Epithelial cell of esophagus (primary cell): ENCODE measurements at regions not wholly inside any gene's neighbourhood (a gene's known extent, or its start where the extent isn't known, plus 50 kb on each side); places are given as distances from the start of the nearest gene placed in this dataset.
A peak's percentile ranks its signal among the peaks of the same experiment; 100 is the strongest.
"Not testable (repeated sequence)": the region's sequence is repeated elsewhere in the genome, so short reads cannot be mapped to it uniquely, and the experiment has no call there.

Source experiments
- DNase-seq: peaks from one replicate; pipeline ENCODE4 v3.0.0; 2010; ENCODE audit warnings: low read depth
- H3K4me3 ChIP-seq: 2 replicates; pipeline ENCODE4 v1.5.1; 2011; ENCODE audit warnings: mild to moderate bottlenecking, low read length, control low read depth
- TF ChIP-seq, protein P1 (sequence below): IDR thresholded peaks from 2 replicates; pipeline ENCODE4 v1.5.1; 2011; ENCODE audit warnings: low read depth, mild to moderate bottlenecking, low read length, control low read depth, inconsistent platforms; ENCODE audit not compliant: insufficient read depth; ENCODE audit errors: missing control alignments

DNA sequence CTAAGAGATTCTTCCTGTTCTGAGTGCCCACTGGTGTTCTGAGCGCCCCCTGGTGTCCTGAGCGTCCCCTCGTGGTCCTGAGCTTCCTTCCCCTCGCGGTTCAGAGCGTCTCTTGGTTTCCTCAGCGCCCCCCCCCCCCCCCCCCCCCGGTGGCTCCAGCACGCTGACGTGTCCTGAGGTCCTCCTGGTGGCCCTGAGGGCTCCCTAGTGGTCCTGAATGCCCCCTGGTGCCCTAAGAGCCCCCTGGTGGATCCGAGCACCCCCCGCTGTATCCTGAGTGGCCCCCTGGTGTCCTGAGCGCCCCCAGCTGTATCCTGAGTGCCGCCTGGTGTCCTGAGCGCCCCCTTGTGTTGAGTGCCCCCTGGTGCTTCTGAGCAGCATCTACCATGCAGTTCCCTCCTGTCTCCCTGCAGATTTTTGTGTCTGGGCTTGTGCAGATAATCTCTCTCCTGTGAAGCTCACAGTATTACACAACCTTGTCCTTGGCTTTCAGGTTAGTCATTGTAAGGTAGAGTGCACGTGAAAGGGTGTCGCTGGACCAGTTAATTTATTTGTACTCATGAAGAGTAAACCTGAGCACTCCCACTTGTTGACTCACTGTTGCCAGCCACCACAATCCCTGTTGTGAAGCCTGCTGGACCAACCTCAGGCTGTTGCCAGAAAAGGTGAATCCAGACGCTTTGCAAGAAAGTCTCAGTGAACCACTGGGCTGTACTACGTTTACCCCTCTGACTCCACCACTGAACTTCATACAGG, 1168.4 kb downstream of the TMEM121 start:
- TF ChIP-seq, protein P1, sequence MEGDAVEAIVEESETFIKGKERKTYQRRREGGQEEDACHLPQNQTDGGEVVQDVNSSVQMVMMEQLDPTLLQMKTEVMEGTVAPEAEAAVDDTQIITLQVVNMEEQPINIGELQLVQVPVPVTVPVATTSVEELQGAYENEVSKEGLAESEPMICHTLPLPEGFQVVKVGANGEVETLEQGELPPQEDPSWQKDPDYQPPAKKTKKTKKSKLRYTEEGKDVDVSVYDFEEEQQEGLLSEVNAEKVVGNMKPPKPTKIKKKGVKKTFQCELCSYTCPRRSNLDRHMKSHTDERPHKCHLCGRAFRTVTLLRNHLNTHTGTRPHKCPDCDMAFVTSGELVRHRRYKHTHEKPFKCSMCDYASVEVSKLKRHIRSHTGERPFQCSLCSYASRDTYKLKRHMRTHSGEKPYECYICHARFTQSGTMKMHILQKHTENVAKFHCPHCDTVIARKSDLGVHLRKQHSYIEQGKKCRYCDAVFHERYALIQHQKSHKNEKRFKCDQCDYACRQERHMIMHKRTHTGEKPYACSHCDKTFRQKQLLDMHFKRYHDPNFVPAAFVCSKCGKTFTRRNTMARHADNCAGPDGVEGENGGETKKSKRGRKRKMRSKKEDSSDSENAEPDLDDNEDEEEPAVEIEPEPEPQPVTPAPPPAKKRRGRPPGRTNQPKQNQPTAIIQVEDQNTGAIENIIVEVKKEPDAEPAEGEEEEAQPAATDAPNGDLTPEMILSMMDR, result no peak
- no peak overlapping the region for H3K4me3 ChIP-seq
- peak; percentile 41 for DNase-seq

DNA sequence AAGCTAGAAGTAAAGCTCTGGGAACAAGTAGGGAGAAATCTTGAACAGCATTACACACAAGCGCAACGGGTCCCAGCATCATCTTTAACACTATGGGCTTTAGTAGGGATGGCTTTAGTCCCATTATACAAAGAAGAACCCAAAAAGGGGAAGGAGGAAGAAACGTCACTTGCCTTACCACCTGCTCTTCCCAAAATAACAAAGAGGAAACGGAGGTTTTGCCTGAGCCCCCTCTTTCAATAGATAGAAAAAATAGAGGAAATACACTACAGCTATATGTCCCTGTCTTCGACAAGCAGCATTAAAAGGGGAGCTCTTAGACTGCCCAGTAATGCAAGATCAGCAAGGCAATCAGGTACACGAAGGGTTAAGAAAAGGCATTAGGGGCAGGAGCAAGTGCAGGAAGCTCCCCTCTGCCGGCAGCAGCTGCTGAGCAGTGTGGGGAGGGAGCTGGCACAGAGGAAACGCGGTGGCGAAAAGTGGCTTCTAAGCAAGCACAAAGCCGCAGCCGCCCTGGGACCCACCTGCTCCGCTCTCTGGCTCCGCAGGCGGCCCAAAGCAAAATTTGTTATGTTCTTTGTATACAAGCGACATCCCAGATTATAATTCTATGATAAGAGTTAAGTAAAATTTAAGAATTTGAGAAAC, 1172.4 kb downstream of the TMEM121 start:
- not testable (repeated sequence) for H3K4me3 ChIP-seq, DNase-seq

DNA sequence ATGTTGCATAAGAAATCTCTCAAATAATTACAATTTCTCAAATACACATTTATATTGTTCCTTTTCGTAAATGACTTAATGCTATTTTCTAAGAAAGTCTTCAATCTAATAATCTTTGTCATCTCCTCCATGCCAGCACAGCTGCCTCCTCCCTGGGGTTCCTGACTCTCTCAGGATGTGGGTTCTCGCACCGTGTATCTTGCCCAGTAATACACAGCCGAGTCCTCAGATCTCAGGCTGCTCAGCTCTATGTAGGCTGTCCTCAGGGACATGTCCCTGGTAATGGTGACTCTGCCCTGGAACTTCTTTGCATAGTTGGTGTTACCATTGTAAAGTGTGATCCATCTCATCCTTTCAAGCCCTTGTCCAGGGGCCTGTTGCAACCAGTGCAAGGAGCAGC, 1177.3 kb downstream of the TMEM121 start:
- not testable (repeated sequence) for DNase-seq

DNA sequence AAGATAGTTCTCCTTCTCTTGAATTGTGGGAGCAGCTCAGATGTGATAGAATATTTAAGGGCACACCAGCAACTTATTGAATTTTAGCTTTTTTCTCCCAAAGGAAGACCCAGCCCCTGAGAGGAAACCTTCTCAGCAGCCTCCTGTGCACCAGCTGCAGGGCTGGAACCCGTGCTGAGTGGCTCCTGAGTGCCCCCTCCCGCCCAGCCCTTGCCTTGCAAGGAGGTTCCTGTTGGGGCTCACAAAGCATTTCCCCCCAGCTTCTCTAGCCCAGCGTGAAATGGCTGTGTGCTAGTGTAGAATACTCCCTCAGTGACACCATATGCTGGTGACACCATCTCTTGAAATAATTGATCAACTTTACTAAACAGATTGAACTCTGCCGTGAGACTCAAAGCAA, 1180.1 kb downstream of the TMEM121 start:
- DNase-seq, H3K4me3 ChIP-seq: not testable (repeated sequence)

More for the DNA sequence above, 1177.3 kb downstream of the TMEM121 start:
- H3K4me3 ChIP-seq, result not testable (repeated sequence)

DNA sequence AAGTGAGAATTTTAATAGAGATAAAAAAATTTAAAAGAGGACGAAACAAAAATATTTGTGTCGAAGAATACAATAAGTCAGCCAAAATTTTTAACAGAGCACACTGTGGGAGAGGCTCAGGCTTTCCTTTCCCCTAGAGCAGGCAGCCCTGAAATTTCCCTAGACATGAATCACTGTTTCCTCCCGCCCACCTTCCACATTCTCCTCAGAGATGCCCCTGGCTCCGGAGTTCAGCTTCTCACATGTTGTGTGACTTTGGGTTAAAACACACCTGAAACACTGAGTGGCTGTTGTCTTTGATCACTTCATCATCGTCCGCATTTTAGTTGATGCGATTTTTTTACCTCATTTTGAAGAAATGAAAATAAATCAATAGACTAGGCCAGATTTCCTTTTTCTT, 1183.8 kb downstream of the TMEM121 start:
- DNase-seq, H3K4me3 ChIP-seq: not testable (repeated sequence)

DNA sequence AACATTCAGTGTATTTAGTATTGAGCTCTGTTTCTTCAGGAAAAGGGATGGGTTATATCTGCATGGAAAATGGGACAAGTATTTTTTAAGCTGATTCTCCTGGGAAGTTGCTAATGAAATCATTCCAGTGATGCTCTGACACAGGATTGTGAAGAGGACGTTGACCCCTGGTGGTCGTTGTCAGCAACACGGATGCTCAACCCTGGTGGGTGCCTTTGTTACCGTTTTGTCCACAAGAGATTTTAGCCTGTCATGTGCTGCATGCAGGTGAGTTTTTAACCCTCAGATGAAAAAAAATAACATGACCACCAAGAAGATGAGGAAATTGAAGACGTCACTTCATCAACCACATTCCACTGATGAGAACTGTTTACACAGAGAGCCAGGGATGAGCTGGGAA, 1186.1 kb downstream of the TMEM121 start:
- H3K4me3 ChIP-seq, DNase-seq: not testable (repeated sequence)

DNA sequence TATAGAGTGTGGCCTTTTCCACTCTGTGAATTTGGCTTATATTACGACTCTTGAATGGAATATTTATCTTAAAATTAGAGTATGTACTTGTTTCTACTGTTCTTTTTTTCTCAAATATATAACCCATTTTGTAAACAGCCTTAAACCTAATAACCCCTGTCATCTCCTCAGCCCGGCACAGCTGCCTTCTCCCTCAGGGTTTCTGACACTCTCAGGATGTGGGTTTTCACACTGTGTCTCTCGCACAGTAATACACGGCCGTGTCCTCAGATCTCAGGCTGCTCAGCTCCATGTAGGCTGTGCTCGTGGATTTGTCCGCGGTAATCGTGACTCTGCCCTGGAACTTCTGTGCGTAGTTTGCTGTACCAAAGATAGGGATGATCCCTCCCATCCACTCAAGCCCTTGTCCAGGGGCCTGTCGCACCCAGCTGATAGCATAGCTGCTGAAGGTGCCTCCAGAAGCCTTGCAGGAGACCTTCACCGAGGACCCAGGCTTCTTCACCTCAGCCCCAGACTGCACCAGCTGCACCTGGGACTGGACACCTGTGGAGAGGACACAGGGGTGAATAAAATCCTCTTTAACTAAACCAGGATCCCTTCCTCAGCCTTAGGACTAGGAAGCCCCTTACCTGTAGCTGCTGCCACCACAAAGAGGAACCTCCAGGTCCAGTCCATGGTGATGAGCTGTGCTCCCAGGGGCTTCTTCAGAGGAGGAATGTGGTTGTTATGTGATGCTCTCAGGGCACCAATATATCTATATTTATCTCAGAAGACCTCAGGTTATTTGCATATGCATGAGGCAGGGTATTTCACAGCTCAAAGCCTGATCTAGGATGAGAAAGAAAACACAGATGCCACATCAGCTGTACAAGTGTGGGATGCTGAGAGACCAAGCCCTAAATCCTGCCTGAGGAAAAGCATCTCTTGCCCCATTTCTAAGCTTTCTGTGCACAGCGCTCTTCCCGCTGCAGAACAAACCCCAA, 1188.4 kb downstream of the TMEM121 start:
- H3K4me3 ChIP-seq, DNase-seq: not testable (repeated sequence)

DNA sequence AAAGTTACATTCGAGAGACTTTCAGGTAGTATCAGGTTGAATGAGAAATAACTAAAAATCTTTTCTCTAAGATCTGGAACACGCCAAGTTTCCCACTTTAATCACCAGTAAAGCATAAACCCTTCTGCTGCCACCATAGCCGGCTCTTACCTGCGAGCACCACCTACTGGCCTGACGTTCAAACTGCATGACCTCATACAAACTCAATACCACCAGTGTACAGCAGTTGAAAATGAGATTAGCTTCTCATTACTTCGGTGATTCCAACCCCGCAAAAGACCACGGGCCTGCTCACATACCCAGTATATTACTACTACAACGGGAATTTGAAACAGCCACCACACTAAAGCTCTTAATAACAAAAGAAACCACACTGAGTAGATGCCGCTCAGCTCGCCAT, 1191.2 kb downstream of the TMEM121 start:
- DNase-seq, H3K4me3 ChIP-seq: not testable (repeated sequence)

DNA sequence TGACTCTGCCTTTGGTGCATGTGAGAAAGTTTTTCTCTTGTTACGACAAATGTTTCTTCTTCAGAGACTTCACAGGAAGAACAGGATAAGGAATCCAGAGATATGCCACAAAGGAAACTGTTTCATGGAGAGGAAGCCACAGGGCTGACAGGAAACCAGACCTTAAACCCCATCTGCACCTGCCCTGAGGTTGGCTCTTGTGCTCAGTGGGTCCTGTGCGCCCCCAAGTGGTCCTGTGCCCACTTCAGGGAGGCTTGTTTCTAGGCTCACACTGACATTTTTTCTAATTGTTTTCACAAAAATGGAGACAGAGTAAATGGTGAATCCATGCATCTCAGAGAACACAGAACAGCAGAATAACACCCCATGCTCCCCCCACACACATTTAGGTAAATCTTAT, 1193.5 kb downstream of the TMEM121 start:
- not testable (repeated sequence) for DNase-seq

DNA sequence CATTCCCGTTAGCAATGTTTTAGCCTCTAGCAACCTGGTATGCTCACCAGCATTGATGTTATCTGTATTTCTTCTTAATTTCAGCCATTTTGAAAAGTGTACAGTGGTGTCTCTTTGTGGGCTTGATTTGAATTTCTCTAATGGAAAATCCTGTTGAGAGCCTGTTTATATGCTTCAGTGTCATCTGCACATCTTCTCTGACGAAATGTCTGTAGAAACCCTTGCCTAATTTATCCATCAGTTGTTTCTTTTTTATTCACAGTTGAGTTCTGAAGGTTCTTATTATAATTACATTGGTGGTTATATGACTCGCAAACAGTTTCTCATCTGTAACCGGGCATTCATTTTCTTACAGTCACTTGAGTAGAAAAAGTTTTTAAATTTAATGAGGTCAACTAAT, 1195.5 kb downstream of the TMEM121 start:
- not testable (repeated sequence) for H3K4me3 ChIP-seq, DNase-seq

More for the DNA sequence above, 1193.5 kb downstream of the TMEM121 start:
- H3K4me3 ChIP-seq, result not testable (repeated sequence)

DNA sequence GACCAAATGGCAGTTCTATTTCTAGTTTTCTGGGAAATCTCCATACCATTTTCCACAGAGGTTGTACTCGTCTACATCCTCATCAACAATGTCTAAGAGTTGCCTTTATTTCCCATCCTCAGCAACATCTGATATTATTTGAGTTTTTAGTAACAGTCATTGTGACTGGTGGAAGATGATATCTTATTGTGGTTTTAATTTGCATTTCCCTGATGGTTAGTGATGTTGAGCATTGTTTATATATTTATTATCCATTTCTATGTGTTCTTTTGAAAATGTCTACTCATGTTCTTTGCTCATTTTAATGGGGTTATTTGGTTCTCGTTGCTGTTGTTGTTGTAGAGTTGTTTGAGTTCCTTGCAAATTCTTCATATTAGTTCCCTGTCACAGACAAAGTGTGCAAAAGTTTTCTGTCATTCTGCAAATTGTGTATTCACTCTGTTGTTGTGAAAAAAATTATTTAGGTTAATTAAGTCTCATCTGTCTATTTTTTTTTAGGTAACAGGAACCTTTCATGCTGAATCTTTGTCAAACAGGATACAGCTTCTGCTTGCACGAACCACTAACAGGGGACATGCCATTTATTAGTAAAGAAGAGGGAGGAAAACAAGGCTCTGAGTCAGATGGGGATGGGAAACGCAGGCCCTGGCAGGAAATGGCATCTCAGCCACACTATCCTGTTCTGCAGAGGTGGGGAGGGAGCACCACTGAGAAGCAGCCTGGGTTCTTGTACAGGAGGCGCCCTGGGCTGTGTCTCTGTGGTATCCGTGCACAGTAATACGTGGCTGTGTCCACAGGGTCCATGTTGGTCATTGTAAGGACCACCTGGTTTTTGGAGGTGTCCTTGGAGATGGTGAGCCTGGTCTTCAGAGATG, 1196.7 kb downstream of the TMEM121 start:
- DNase-seq, result not testable (repeated sequence)

DNA sequence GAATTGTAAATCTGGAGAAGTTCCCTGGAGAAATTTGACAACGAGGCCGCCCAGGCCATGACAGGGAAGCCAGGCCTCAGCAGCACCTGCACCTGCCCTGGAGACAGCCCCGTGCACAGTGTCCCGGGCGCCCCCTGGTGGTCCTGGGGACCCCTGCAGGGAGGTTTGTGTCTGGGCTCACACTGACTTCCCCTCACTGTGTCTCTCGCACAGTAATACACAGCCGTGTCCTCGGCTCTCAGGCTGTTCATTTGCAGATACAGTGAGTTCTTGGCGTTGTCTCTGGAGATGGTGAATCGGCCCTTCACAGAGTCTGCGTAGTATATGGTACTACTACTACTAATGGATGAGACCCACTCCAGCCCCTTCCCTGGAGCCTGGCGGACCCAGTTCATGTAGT, 1201.6 kb downstream of the TMEM121 start:
- not testable (repeated sequence) for DNase-seq, H3K4me3 ChIP-seq

More for the DNA sequence above, 1196.7 kb downstream of the TMEM121 start:
- H3K4me3 ChIP-seq, result not testable (repeated sequence)
